HG02840 (cell line): ENCODE measurements at regions not wholly inside any gene's neighbourhood (a gene's known extent, or its start where the extent isn't known, plus 50 kb on each side); places are given as distances from the start of the nearest gene placed in this dataset.

Source experiments
- ATAC-seq: cut with Tn5 transposase; IDR thresholded peaks from one replicate; pipeline ENCODE4 v1.9.1; 2021; ENCODE audit warnings: mild to moderate bottlenecking, moderate library complexity, moderate number of reproducible peaks; ENCODE audit not compliant: unreplicated experiment, low FRiP score

DNA sequence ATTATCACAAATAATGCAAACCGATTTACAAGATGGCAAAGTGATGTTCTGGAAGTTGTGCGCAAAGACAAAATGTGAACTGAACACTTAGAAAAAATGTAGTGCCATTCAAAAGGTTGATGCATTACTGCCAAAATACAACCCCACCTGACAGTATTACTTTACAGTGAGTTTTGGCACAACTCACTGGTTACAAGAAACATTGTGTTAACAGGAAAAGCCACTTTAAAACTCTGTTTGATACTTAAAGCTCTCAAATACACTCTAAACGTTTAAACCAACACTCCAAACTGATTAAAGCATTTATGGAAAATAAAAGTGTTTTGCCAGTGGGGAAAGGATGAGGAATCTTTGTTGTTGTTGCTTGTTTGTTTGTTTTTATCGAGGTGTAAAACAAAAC lies 173.4 kb upstream of the SATB2 start:
- ATAC-seq, result no peak

DNA sequence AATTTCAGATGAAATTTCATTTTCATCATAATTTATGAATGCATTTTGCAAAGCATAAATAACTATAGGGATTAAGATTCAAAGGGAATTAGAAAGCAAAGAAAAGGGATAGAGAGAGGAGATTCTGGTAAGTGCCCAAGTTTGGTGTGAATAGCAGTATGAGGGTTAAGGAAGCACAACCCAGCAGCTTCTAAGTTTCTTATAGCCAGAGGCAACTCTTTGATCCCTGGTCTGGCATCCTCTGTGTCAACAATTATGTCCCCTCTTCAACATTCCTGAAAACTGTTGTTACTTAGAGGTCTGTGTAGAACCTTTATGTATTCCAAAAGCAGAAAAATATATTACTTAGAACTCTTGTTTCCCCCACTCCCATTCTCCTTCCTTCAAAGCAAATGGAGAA lies 171.6 kb upstream of the SATB2 start:
- ATAC-seq, result no peak

DNA sequence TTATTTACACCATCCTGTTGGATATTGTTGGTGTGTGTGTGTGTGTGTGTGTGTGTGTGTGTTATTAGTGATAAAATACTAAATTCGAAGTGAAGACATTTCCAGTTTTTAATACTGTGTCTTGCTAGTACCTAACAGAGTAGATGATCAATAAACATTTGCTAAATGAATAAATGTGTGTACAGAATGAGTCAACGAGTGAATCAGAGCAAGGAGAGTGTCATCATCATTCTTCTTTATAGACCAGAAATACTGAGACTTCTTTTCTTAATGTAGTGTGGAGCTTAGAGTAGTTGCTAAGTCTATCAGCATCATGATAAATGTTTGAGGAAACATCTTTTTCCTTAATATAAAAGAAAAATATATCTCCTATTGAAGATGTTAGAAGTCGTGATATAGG lies 169.7 kb upstream of the SATB2 start:
- ATAC-seq, result no peak

DNA sequence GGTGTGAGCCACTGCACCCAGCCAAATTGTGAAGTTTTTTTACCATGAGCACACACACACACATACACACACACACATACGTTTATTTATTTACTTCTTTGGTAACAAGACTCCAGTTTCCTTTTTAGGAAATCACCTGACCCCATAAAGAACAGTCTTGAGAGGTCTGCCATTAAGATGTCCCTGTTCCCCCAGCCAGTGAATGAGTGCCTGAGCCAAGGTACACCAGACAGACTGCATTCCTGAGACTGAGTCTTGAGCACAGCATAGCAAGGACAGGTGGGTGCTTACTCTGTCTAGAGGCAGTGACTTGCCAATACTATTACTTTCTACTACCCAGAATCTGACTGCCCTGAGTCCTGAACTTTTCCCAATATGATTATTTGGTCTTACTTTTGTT lies 167.2 kb upstream of the SATB2 start:
- no peak for ATAC-seq

DNA sequence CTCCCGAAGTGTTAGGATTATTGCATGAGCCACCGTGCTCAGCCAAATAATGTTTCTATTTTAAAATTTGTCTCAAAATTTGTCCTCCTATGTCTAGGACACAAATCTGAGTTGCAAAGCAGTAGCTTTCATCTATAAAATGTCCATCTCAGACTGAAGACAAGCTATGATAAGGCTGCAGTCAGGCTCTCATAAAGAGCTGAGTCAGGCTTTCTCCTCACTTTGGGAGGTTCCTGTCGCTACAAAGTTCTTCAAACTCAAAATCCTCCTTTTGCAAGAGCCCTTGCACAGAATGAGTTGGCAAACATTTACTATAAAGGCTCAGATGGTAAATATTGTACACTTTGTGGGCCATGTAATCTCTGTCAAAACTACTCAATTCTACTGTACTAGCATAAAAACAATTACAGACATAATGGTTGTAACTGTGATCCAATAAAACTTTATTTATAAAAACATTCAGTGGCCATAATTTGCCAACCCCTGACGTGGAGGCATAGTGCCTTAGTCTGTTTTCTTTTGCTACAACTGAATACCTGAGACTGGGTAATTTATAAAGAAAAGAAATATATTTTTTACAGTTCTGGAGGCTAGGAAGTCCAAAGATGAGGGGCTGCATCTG lies 154.9 kb upstream of the SATB2 start:
- ATAC-seq, result no peak

DNA sequence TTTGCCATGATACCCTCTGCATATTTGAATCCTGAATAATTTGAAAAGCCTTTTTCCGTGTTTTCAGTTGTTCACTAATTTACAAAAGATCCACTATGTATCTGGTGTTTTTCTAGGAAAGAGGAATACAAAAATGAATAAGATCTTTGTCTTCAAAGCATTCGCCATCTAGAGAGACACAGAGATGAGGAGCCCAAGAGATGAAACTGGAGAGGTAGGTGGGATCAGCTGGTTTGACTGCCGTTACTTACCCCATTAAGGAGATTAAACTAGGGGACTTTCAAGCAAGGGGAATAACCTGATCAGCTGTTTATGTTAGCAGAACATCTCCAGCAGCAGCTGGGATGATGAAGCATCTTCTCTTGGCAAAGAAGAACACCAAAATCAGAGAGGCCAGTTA lies 150.2 kb upstream of the SATB2 start:
- no peak for ATAC-seq

DNA sequence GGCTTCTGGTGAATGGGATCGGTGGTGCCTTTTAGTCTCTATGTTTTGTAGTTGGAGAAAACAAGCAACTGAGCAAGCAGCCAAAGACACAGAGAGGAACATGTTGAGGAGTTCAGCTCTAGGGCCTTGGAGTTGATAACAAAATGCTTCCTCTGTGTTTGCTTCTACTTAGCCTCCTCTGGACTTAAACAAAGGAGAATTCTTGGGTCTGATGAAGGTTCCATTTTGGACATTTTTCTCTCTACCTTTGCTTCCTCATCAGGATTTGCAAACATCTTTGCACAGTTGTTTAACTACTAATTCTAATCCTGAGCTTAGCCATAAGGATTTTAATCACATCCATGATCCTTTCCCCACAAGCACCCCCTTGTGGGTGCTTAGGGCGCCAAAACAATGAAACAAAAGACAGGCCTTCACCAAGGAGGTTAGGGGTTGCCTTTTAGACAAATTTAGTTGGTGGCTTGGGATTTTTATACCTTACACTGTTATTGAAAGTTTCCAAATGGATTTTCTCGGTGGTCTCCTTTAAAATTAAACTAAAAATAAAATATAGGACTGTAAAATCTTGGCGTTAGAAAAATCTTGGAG lies 148.5 kb upstream of the SATB2 start:
- no peak for ATAC-seq

DNA sequence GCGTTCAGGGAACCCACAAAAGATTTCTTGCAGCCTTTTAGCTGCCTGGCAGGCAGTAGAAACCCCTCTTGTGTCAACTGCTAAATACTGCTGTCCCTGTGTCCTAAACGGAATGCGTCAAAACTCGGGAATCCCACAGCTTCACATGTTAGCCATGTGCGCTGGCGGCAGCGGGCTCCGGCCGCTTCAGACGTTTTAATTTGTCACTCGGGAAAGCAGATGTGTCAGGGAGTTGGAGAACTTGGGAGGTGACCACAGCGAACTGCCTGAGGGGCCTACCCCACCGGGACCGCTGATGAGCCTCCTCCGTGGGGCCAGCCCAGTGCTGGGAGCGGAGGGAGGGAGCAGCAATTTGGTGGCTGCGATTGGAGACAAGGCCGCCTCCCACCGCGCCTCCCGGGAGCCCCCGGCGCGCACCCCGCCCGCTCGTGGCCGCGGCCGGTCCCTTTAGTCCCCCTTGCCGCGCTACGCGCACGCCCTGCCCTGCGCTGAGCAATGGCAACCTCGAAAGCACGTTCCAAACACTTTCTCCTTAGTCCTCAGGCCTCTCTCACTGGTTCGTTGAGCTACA lies 146.1 kb upstream of the SATB2 start:
- no peak for ATAC-seq

DNA sequence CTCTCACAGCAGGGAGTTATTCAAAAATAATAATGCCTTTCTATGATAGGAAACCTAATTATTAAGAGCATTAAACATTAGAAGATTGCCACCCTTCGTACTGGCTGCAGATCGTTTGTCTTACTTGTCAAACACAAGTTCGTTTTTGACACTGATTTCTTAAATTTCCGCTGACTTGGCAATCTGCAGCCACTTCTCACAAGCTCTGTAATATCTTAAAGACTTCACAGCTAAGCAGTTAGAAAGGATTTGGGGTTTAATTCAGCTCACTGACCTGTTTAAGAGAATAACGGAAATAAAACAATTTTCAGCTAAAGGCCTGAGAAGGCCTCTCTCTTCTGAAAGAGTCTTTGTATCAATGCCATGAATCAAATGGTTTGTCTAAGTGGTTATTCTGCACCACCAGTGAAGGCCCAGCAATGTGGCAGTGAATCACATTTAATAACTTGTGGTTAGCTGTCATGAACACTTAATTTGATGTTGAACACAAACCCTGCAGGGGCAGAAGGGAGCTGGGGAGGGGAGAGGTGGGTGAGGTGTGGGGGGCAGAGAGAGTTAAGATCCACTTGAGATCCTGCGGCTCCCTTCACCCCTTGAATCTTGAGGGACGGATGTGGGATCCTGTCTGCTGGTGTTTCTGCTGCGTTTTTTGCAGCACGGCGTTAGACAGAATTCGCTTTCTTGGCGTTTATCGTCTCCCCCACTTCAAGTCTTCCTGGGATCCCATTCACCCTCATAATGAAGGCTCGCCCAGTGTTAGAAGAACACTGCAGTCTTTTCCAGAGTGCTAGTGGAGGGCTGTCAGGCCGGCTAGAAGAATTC lies 145.4 kb upstream of the SATB2 start:
- ATAC-seq, result no peak

DNA sequence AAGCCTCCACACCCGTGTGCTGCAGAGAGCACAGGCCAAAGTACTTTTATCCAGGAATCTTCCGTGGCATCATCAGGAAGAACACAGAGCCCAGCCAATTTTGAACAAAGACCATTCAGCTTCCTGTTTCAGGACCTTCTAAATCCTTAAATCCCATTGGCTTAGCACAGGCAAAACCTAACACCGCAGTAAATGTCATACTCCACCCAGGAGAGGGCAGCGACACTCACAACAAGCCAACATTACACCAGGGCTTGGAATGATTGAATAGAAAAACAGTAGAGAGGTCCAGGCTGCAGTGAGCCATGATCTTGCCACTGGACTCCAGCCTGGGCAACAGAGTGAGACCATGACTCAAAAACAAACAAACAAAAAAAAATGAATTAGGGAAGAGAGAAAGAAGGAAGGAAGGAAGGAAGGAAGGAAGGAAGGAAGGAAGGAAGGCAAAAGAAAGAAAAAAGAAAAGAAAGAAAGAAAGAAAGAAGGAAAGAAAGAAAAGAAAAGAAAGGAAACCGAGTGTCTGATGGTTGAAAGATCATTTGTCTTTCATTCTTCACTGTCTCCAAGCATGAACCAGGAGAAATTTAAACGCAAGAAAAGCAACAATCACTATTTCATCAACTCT lies 144.6 kb upstream of the SATB2 start:
- ATAC-seq, result no peak

DNA sequence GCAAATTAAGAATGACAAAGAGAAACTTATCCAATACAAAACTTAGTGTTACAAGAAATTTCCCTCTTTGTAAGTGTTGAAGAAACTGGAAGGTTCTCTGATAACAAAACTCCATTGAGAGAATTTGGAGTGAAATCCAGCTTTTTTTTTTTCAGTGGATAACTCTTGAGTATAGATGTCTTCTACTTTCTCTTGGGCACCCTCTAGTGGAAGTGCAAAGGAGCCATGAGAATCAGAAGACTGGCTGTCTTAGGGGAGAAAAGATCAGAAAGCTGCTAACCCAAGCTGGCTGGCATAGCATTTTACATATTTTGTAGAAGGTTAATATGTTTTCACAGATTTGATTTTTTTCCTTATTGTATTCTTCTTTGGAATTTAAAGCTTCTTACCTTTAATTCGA lies 138.8 kb upstream of the SATB2 start:
- ATAC-seq, result no peak

DNA sequence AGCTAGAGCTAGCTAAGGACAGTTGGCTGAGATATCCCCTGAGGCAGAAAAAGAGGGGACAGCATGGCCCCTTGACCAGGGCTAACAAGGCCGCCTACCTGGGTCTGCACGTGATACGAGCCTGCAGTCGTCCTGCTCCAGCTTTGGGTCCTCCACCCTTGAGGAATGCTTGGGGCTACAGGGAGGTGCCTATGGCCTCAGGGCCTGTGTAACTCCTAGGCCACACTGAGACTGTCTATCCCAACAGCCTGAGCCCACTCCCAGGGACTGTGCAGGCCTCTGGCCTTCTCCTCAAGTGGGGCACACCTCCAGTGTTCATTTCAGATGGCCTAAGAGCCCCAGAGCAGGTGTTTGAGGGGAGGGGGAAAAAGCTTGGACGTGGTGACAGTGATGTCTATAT lies 136.7 kb upstream of the SATB2 start:
- no peak for ATAC-seq

DNA sequence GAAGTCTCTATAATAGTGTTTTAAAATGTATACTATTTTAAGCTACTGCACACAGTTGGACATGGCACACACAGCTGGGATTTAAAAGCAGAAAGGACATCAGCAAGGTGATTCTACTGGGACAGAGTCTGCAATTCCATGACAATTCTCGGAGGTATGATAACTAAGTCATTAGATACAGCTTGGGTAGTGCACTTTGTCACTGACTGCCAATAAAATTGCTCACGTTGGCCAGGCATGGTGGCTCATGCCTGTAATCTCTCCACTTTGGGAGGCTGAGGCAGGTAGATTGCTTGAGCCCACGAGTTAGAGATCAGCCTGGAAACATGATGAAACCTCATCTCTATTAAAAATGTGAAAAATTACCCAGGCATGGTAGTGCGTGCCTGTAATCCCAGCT lies 134.1 kb upstream of the SATB2 start:
- no peak for ATAC-seq

DNA sequence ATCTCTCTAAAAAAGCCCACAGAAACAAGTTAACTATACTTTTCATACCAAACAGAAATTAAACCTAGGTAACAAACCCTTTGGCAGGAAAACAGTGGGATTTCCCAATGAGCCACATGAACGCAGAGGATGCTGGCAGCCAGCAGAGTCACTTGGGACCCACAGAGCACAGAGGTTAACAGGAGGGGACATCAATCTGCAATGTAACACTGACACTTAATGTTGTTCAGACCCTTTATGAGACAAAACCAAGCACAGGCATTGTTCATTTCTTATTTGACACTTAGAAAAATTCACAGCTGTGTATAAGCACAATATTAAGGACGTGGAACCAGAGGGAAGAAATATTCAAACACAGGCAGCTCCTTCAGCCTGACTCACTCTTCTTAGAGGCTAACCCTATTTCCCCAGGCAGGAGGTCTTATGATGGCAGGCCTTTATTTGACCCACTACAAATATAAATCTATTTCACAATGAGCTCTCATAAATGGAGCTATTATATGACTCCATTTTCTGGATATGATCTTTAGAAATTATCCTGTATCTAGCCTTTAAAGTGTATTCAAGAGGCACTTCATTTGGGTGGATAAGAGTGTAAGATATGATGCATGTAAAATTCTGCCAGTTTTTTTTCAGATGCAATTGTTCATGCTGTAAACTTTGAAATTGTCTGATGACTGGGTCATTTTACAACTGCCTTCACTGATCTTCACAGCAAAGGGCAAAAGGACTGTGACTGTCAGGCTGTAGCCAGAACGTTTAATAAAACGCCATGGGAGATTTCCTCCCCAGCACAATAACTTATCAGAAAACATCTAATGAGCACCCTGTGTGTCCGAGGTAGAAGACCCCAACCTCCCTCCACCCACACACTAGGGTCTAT lies 132.8 kb upstream of the SATB2 start:
- ATAC-seq, result no peak

DNA sequence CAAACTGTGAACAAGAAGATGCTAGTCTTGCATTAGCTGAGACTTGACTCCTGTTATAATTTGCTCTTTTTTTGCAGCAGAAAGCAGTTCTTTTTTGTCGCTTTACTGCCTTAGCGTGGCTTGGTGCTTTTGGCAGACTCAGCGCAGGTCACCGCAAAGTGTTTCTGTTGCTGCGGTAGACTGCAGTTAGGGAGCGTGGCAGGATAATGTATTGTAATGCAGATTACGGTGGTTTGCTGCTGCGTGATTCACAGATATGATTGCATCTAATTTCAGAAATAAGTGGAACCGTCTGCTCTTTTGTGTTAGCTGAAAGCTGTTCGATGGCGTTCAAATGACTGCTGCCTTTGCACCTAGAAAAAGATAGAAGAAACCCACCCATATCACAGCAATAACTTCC lies 131.6 kb upstream of the SATB2 start:
- ATAC-seq, result no peak

DNA sequence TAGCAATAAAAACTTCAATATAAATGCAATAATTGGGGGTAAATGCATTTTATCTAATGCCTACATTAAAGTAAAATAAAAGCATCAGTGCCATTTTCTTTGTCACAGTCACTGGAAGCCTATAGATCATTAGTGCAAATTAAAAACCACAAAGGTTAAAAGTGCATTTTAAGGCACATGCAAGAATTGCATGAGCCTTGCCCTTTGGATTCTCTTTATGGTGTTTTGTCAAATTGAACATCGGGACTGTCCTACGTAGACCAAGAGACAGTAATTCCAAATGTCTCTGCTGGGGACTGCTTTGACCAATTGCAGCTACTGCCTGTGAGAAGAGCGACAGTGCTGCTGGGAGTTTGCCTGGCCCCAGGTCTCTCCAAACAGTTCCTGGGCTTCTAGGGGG lies 130.3 kb upstream of the SATB2 start:
- ATAC-seq, result no peak

DNA sequence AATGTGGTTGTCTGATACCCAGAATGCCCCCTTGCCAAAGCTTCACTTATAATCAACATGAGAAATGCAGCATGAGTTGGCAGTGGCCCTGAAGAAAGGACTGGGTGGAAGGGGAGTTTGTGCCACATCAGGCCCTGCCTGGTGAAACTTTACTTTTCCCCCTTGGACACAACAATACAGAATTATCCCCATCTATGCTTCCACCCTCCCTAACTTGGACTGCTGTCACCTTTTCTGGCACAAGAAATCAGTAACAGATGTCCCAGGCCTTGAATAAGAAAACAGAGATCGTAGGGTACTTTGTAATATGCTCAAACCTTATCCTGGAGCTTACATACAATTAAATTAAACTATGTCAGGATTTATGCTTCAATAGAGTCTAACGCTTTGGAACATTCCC lies 128.9 kb upstream of the SATB2 start:
- ATAC-seq, result no peak

DNA sequence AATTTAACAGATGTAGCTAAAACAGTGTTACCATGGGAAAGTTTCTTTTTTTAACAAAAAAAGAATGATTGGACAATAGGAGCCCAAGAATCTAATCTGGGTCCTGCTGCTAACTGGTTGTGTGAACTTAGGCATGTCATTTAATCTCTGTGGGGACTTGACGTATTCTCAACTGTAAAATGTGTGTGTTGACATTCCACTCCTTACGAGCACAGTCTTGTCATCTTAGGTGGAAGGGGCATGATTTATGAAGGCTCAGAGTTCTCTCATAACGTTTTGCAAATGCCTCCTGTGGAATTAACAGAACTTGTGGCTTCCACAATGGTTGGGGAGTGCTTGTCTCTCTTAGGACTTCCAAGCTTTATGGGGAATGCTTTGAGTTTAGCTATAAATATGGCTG lies 125.9 kb upstream of the SATB2 start:
- ATAC-seq, result no peak

DNA sequence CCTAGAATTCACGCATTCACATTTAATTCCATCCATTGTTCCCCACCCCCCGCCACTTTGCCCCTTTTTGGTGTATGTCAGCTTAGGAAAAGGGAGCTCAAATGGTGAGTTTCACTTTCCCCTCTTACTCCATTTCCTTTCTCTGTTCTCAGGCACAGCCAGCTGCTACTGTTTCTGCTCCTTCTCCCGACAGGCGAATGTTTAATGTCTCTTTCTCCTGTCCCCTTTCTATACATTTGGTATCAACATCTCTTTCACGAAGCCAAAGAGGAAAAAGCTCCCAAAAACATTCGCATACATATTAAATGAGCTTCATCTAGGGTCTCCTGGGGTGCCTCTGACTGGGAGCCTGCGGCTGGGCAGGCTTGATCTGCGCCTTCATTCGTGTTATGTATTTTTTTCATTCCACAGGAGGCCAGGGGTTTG lies 124.2 kb upstream of the SATB2 start:
- ATAC-seq, result no peak

DNA sequence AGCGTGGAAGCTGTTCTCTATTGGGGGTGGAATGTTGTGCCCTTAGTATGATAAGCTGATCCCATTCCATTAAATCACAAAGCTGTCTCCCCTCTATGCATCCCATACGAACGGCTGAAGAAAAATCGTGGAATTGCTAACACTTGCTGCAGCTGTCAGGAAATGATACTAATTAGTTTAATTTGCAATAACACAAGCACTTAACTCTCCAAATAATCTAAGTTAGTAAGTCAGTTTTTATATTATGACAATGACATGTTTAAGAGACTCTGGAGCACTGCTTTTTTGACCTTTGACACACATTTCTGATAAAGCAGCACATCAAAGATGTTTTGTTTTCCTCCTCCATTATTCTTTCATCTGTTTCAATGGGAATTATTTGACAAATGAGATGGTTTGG lies 123.7 kb upstream of the SATB2 start:
- no peak for ATAC-seq
